BLaER1 treated with 17β-estradiol and CSF1 and Interleukin-3, amounts not matched to agents 10 nM and 100 nM (cell line): ENCODE measurements at regions not wholly inside any gene's neighbourhood (a gene's known extent, or its start where the extent isn't known, plus 50 kb on each side); places are given as distances from the start of the nearest gene placed in this dataset.

ENCODE experiments used
- H3K27ac ChIP-seq, 11 experiments: shearing (Covaris generic); formaldehyde crosslinking; 2 replicates each; pipeline ENCODE4 v1.8.1; 2022
- H3K27me3 ChIP-seq, 11 experiments: shearing (Covaris generic); formaldehyde crosslinking; 2 replicates each; pipeline ENCODE4 v1.8.1; 2022
- H3K36me3 ChIP-seq, 11 experiments: shearing (Covaris generic); formaldehyde crosslinking; 2 replicates each; pipeline ENCODE4 v1.8.1; 2022
- H3K4me1 ChIP-seq, 10 experiments: shearing (Covaris generic); formaldehyde crosslinking; 2 replicates each; pipeline ENCODE4 v1.8.1; 2022
- H3K4me2 ChIP-seq, 11 experiments: shearing (Covaris generic); formaldehyde crosslinking; 2 replicates each; pipeline ENCODE4 v1.8.1; 2022
- H3K4me3 ChIP-seq, 10 experiments: shearing (Covaris generic); formaldehyde crosslinking; 2 replicates each; pipeline ENCODE4 v1.8.1; 2022
- H3K9ac ChIP-seq, 11 experiments: shearing (Covaris generic); formaldehyde crosslinking; 2 replicates each; pipeline ENCODE4 v1.8.1; 2022
- H3K9me3 ChIP-seq, 11 experiments: shearing (Covaris generic); formaldehyde crosslinking; replicated peaks in 1 of 11; 2 replicates each; pipeline ENCODE4 v1.8.1; 2022
- H4K20me1 ChIP-seq, 11 experiments: shearing (Covaris generic); formaldehyde crosslinking; 2 replicates each; pipeline ENCODE4 v1.8.1; 2022
- Cebpa-rat ChIP-seq, 11 experiments: shearing (Covaris generic); IDR thresholded peaks; 2 replicates each; pipeline ENCODE4 v1.8.1; 2022

- H3K4me1 ChIP-seq: no peaks in the 10 kb centered on the region
- no peaks in the 10 kb centered on the region for H3K36me3 ChIP-seq
- no peaks in the 10 kb centered on the region for H3K9me3 ChIP-seq
- H3K9ac ChIP-seq: no peak overlapping the region
- no peak overlapping the region for H3K27ac ChIP-seq
- no peak overlapping the region for H3K4me3 ChIP-seq
- no peaks in the 10 kb centered on the region for H3K27me3 ChIP-seq
- no peak overlapping the region for H3K4me2 ChIP-seq
- TF ChIP-seq Cebpa-rat (IDR thresholded peaks at IDR 0.05): no peak
- H4K20me1 ChIP-seq: no peaks in the 10 kb centered on the region
Measured at GRCh38 chr20:10739566-10739965, 65.8 kb upstream of the JAG1 start.

- H3K36me3 ChIP-seq: no peaks in the 10 kb centered on the region
- no peak overlapping the region for H3K27ac ChIP-seq
- no peaks in the 10 kb centered on the region for H3K4me1 ChIP-seq
- no peaks in the 10 kb centered on the region for H3K9me3 ChIP-seq
- H4K20me1 ChIP-seq: no peaks in the 10 kb centered on the region
- no peak for TF ChIP-seq Cebpa-rat (IDR thresholded peaks at IDR 0.05)
- H3K27me3 ChIP-seq: no peaks in the 10 kb centered on the region
- no peak overlapping the region for H3K9ac ChIP-seq
- no peak overlapping the region for H3K4me2 ChIP-seq
- H3K4me3 ChIP-seq: no peak overlapping the region
Measured at GRCh38 chr20:10741060-10741459, 67.3 kb upstream of the JAG1 start.

GRCh38 chr20:10745790-10746189, 72.0 kb upstream of the JAG1 start:
- Histone ChIP-seq H3K27me3 (no peaks in the 10 kb centered on the region), H3K4me2 (no peak overlapping the region), H3K4me1 (no peaks in the 10 kb centered on the region), H3K36me3 (no peaks in the 10 kb centered on the region), H3K27ac (no peak overlapping the region), H3K9me3 (no peaks in the 10 kb centered on the region), H3K9ac (no peak overlapping the region), H3K4me3 (no peak overlapping the region), H4K20me1 (no peaks in the 10 kb centered on the region)
- no peak for TF ChIP-seq Cebpa-rat (IDR thresholded peaks at IDR 0.05)

GRCh38 chr20:10747019-10747418, 73.2 kb upstream of the JAG1 start:
- Histone ChIP-seq H3K9me3 (no peaks in the 10 kb centered on the region), H3K9ac (no peak overlapping the region), H4K20me1 (no peaks in the 10 kb centered on the region), H3K36me3 (no peaks in the 10 kb centered on the region), H3K4me3 (no peak overlapping the region), H3K27me3 (no peaks in the 10 kb centered on the region), H3K4me2 (no peak overlapping the region), H3K27ac (no peak overlapping the region), H3K4me1 (no peaks in the 10 kb centered on the region)
- no peak for TF ChIP-seq Cebpa-rat (IDR thresholded peaks at IDR 0.05)

GRCh38 chr20:10749084-10749483, 75.3 kb upstream of the JAG1 start:
- TF ChIP-seq Cebpa-rat (IDR thresholded peaks at IDR 0.05): no peak
- H3K4me3 ChIP-seq: no peak overlapping the region
- H3K4me1 ChIP-seq: no peaks in the 10 kb centered on the region

GRCh38 chr20:10752206-10752605, 78.4 kb upstream of the JAG1 start:
- H3K9me3 ChIP-seq: no peaks in the 10 kb centered on the region
- H3K27me3 ChIP-seq: no peaks in the 10 kb centered on the region
- no peak overlapping the region for H3K4me2 ChIP-seq
- H4K20me1 ChIP-seq: no peaks in the 10 kb centered on the region
- H3K4me1 ChIP-seq: no peaks in the 10 kb centered on the region
- H3K4me3 ChIP-seq: no peak overlapping the region
- no peaks in the 10 kb centered on the region for H3K36me3 ChIP-seq
- H3K27ac ChIP-seq: no peak overlapping the region
- no peak for TF ChIP-seq Cebpa-rat (IDR thresholded peaks at IDR 0.05)
- no peak overlapping the region for H3K9ac ChIP-seq

More at GRCh38 chr20:10749084-10749483, 75.3 kb upstream of the JAG1 start:
- no peaks in the 10 kb centered on the region for H3K9me3 ChIP-seq
- H3K27me3 ChIP-seq: no peaks in the 10 kb centered on the region
- no peak overlapping the region for H3K9ac ChIP-seq
- no peak overlapping the region for H3K4me2 ChIP-seq
- no peak overlapping the region for H3K27ac ChIP-seq
- H4K20me1 ChIP-seq: no peaks in the 10 kb centered on the region
- no peaks in the 10 kb centered on the region for H3K36me3 ChIP-seq

- TF ChIP-seq Cebpa-rat (IDR thresholded peaks at IDR 0.05): no peak
- H3K27me3 ChIP-seq: no peaks in the 10 kb centered on the region
- no peaks in the 10 kb centered on the region for H4K20me1 ChIP-seq
- H3K9me3 ChIP-seq: no peaks in the 10 kb centered on the region
- H3K36me3 ChIP-seq: no peaks in the 10 kb centered on the region
- no peak overlapping the region for H3K9ac ChIP-seq
- no peak overlapping the region for H3K4me2 ChIP-seq
- no peaks in the 10 kb centered on the region for H3K4me1 ChIP-seq
- no peak overlapping the region for H3K4me3 ChIP-seq
- no peak overlapping the region for H3K27ac ChIP-seq
Measured at GRCh38 chr20:10754824-10755223, 81.0 kb upstream of the JAG1 start.

GRCh38 chr20:10758446-10758845, 84.6 kb upstream of the JAG1 start:
- no peak for TF ChIP-seq Cebpa-rat (IDR thresholded peaks at IDR 0.05)

GRCh38 chr20:10761232-10761631, 87.4 kb upstream of the JAG1 start:
- Histone ChIP-seq H3K9ac (no peak overlapping the region), H3K4me3 (no peak overlapping the region), H3K27ac (no peak overlapping the region), H3K4me1 (no peaks in the 10 kb centered on the region), H4K20me1 (no peaks in the 10 kb centered on the region), H3K9me3 (no peaks in the 10 kb centered on the region), H3K4me2 (no peak overlapping the region), H3K27me3 (no peaks in the 10 kb centered on the region), H3K36me3 (no peaks in the 10 kb centered on the region)
- no peak for TF ChIP-seq Cebpa-rat (IDR thresholded peaks at IDR 0.05)

More at GRCh38 chr20:10758446-10758845, 84.6 kb upstream of the JAG1 start:
- H3K4me3 ChIP-seq: no peak overlapping the region
- no peaks in the 10 kb centered on the region for H3K9me3 ChIP-seq
- no peaks in the 10 kb centered on the region for H3K36me3 ChIP-seq
- no peaks in the 10 kb centered on the region for H3K4me1 ChIP-seq
- H3K27me3 ChIP-seq: no peaks in the 10 kb centered on the region
- no peak overlapping the region for H3K27ac ChIP-seq
- no peak overlapping the region for H3K9ac ChIP-seq
- H4K20me1 ChIP-seq: no peaks in the 10 kb centered on the region
- H3K4me2 ChIP-seq: no peak overlapping the region

- Histone ChIP-seq H3K4me3 (no peak overlapping the region), H3K36me3 (no peaks in the 10 kb centered on the region), H3K9me3 (no peaks in the 10 kb centered on the region), H4K20me1 (no peaks in the 10 kb centered on the region), H3K27me3 (no peaks in the 10 kb centered on the region), H3K9ac (no peak overlapping the region), H3K4me1 (no peaks in the 10 kb centered on the region), H3K27ac (no peak overlapping the region), H3K4me2 (no peak overlapping the region)
- TF ChIP-seq Cebpa-rat (IDR thresholded peaks at IDR 0.05): no peak
Measured at GRCh38 chr20:10761786-10762185, 88.0 kb upstream of the JAG1 start.

- Histone ChIP-seq H3K4me3 (no peak overlapping the region), H3K4me1 (no peaks in the 10 kb centered on the region), H3K36me3 (no peaks in the 10 kb centered on the region), H3K27ac (no peak overlapping the region), H3K9me3 (no peaks in the 10 kb centered on the region), H3K27me3 (no peaks in the 10 kb centered on the region), H3K4me2 (no peak overlapping the region), H3K9ac (no peak overlapping the region), H4K20me1 (no peaks in the 10 kb centered on the region)
- no peak for TF ChIP-seq Cebpa-rat (IDR thresholded peaks at IDR 0.05)
Measured at GRCh38 chr20:10762216-10762615, 88.4 kb upstream of the JAG1 start.
